K562 (cell line): ENCODE measurements at regions not wholly inside any gene's neighbourhood (a gene's known extent, or its start where the extent isn't known, plus 50 kb on each side); places are given as distances from the start of the nearest gene placed in this dataset.

ENCODE experiments used
- ATAC-seq: fragments of 200-7000 bp; cut with Tn5 transposase; 3 replicates; pipeline ENCODE4 v1.9.1; 2020; ENCODE audit warnings: moderate library complexity
- BruUV-seq: library from RNA; stranded (reverse); fragments of 400-500 nt; replicated peaks from 2 replicates; lab custom pipeline; 2021; lab: Mats Ljungman, UMichigan
- CTCF ChIA-PET: fragments of 300-600 bp; formaldehyde crosslinking; extraction: SDS; loops from one replicate; lab custom pipeline; 2021; ENCODE audit warnings: low intra/inter-chr PET ratio; lab: Yijun Ruan, JAX
- POLR2A ChIA-PET: fragments of 300-600, 350-650 bp; sonication (Branson Sonifier 250); formaldehyde crosslinking; extraction: SDS; loops from one replicate; lab custom pipeline; 2021; ENCODE audit warnings: antibody characterized with exemption, inconsistent platforms; lab: Yijun Ruan, JAX
- DNase-seq, 4 experiments: peaks; one replicate each; pipeline versions ENCODE4 v3.0.0 to v3.0.0-alpha.2; 2011 to 2018; ENCODE audit warnings: low spot score in 3 of 4, mixed read lengths in 3 of 4; ENCODE audit errors: extremely low read depth in 1 of 4
- FAIRE-seq: peaks from 2 replicates; lab custom pipeline; 2011; peaks lifted over from hg19 to GRCh38; lab: Jason Lieb, UNC
- H2AFZ ChIP-seq: 2 replicates; pipeline ENCODE4 v1.6.0; 2011; ENCODE audit warnings: low read depth, low read length, control low read depth, inconsistent platforms
- H3K27ac ChIP-seq: fragments of 200-600 bp; 3 replicates; pipeline ENCODE4 v1.8.0; 2011; ENCODE audit warnings: low read depth, mild to moderate bottlenecking, control low read depth, inconsistent platforms, low read length, moderate library complexity, mixed read lengths; ENCODE audit errors: extremely low read depth
- H3K27me3 ChIP-seq, 2 experiments: fragments of 300-600 bp in 1 of 2; 2 replicates in 1 of 2; 3 replicates in 1 of 2; pipeline versions ENCODE4 v1.6.0 to v1.8.0; 2011; ENCODE audit warnings: inconsistent platforms in 2 of 2, low read length in 2 of 2, mild to moderate bottlenecking in 1 of 2, mixed read lengths in 1 of 2, moderate library complexity in 1 of 2; ENCODE audit not compliant: control insufficient read depth in 2 of 2, insufficient read depth in 2 of 2
- H3K36me3 ChIP-seq: fragments of 300-600 bp; 3 replicates; pipeline ENCODE4 v1.8.0; 2011; ENCODE audit warnings: mild to moderate bottlenecking, low read length, inconsistent platforms; ENCODE audit not compliant: control insufficient read depth, insufficient read depth
- H3K4me1 ChIP-seq, 2 experiments: fragments of 200-600 bp in 1 of 2; replicated peaks in 1 of 2; 2 replicates in 1 of 2; 3 replicates in 1 of 2; pipeline versions ENCODE4 v1.5.1 to v1.8.0; 2011; ENCODE audit warnings: inconsistent platforms in 2 of 2, low read length in 2 of 2, mild to moderate bottlenecking in 1 of 2, mixed read lengths in 1 of 2, moderate library complexity in 1 of 2; ENCODE audit not compliant: control insufficient read depth in 2 of 2, insufficient read depth in 2 of 2
- H3K4me2 ChIP-seq: 2 replicates; pipeline ENCODE4 v1.6.1; 2011; ENCODE audit warnings: low read length, control low read depth, inconsistent platforms, mixed read lengths; ENCODE audit not compliant: insufficient read depth
- H3K4me3 ChIP-seq: fragments of 200-600 bp; sonication (generic), shearing (Covaris generic); 2 replicates; pipeline ENCODE4 v1.5.1; 2016; ENCODE audit warnings: control low read depth, inconsistent platforms
- H3K79me2 ChIP-seq: fragments of 200-600 bp; 3 replicates; pipeline ENCODE4 v1.8.0; 2011; ENCODE audit warnings: low read length, inconsistent platforms; ENCODE audit not compliant: control insufficient read depth, insufficient read depth
- H3K9ac ChIP-seq, 2 experiments: 2 replicates each; pipeline versions ENCODE4 v1.6.0 to v1.6.1; 2011; ENCODE audit warnings: low read depth in 2 of 2, low read length in 2 of 2, control low read depth in 1 of 2, inconsistent platforms in 1 of 2, mild to moderate bottlenecking in 1 of 2, mixed read lengths in 1 of 2; ENCODE audit not compliant: insufficient read depth in 1 of 2
- H3K9me1 ChIP-seq: one replicate; pipeline ENCODE4 v1.6.0; 2011; ENCODE audit warnings: inconsistent platforms, mild to moderate bottlenecking, low read length, moderate library complexity; ENCODE audit not compliant: control insufficient read depth, insufficient read depth
- H3K9me3 ChIP-seq: replicated peaks from 2 replicates; pipeline ENCODE4 v1.5.1; 2011; ENCODE audit warnings: low read depth, low read length, inconsistent platforms; ENCODE audit not compliant: control insufficient read depth, insufficient read depth
- H4K20me1 ChIP-seq: replicated peaks from 2 replicates; pipeline ENCODE4 v1.6.1; 2011; ENCODE audit warnings: low read length, inconsistent platforms, mixed read lengths; ENCODE audit not compliant: control insufficient read depth, insufficient read depth
- ARNT ChIP-seq, 2 experiments: fragments of 450-650 bp; IDR thresholded peaks; 2 replicates each; pipeline ENCODE4 v1.6.1; 2016; ENCODE audit warnings: mild to moderate bottlenecking in 1 of 2
- CAMTA2 ChIP-seq: fragments of 250-450 bp; sonication (Bioruptor Pico); conservative IDR thresholded peaks from 2 replicates; pipeline ENCODE4 v1.5.1; 2022
- E2F5 ChIP-seq: sonication (generic); formaldehyde crosslinking; IDR thresholded peaks from 2 replicates; pipeline ENCODE4 v1.8.0; 2022; ENCODE audit warnings: mild to moderate bottlenecking, missing genetic modification reagents
- EWSR1 ChIP-seq: fragments of 450-650 bp; IDR thresholded peaks from 2 replicates; pipeline ENCODE4 v1.6.1; 2018; ENCODE audit warnings: borderline replicate concordance, mild to moderate bottlenecking, low read depth, moderate library complexity; ENCODE audit not compliant: partially characterized antibody
- EZH2 ChIP-seq: IDR thresholded peaks from 2 replicates; pipeline ENCODE4 v1.6.1; 2012; ENCODE audit warnings: low read depth, mild to moderate bottlenecking, inconsistent platforms, low read length, borderline replicate concordance
- FOXA3 ChIP-seq, 2 experiments: fragments of 450-650 bp in 1 of 2; sonication (generic) in 1 of 2; formaldehyde crosslinking; IDR thresholded peaks in 1 of 2; conservative IDR thresholded peaks in 1 of 2; 2 replicates each; pipeline versions ENCODE4 v1.4.0 to v1.8.0; 2020 to 2022; ENCODE audit warnings: mild to moderate bottlenecking in 2 of 2, missing genetic modification reagents in 1 of 2
- GTF2B ChIP-seq: IDR thresholded peaks from 2 replicates; pipeline ENCODE4 v1.6.1; 2011; ENCODE audit not compliant: insufficient read length; ENCODE audit errors: extremely low read depth
- MEIS2 ChIP-seq: fragments of 450-650 bp; IDR thresholded peaks from 2 replicates; pipeline ENCODE4 v1.6.1; 2014; ENCODE audit warnings: mild to moderate bottlenecking; ENCODE audit not compliant: partially characterized antibody
- PURB ChIP-seq: sonication (generic); formaldehyde crosslinking; IDR thresholded peaks from 2 replicates; pipeline ENCODE4 v1.9.0; 2021; ENCODE audit warnings: low read depth, mild to moderate bottlenecking, missing genetic modification reagents
- REST ChIP-seq, 2 experiments: fragments of 450-650 bp; formaldehyde crosslinking in 1 of 2; IDR thresholded peaks; 2 replicates each; pipeline versions ENCODE4 v1.4.0 to v1.6.1; 2014 to 2020; ENCODE audit warnings: mild to moderate bottlenecking in 2 of 2, borderline replicate concordance in 1 of 2, low read depth in 1 of 2
- SAFB ChIP-seq: fragments of 200-400 bp; formaldehyde crosslinking; IDR thresholded peaks from 2 replicates; pipeline ENCODE4 v1.6.1; 2017; ENCODE audit warnings: low read depth, low read length, borderline replicate concordance
- TCF15 ChIP-seq: fragments of 250-450 bp; sonication (Bioruptor Pico); IDR thresholded peaks from 2 replicates; pipeline ENCODE4 v1.8.0; 2022; ENCODE audit warnings: moderate library complexity, mild to moderate bottlenecking, inconsistent platforms
- WGBS: fragments of 100-300 bp; shearing (Covaris generic); methylation state at CpG from one replicate; pipeline ENCODE4 v1.1.6; 2016; ENCODE audit warnings: low coverage, mixed read lengths; ENCODE audit not compliant: insufficient coverage; ENCODE audit errors: missing lambda C conversion rate; 5-methylcytosine and 5-hydroxymethylcytosine counted together
- in situ Hi-C: fragments of 300-500 bp; cut with MboI; formaldehyde crosslinking; loops from 4 replicates; pipeline ENCODE4 v1.15.0; 2018; ENCODE audit warnings: inconsistent platforms, mixed read lengths
- intact Hi-C: fragments of 100-400 bp; cut with micrococcal nuclease; formaldehyde crosslinking; loops from 2 replicates; pipeline ENCODE4 v1.14.2; 2022

- Histone ChIP-seq H2AFZ (no peak overlapping the region), H3K27me3 (no peaks in the 10 kb centered on the region), H3K9me1 (no peaks in the 10 kb centered on the region), H3K36me3 (no peaks in the 10 kb centered on the region), H4K20me1 (no peaks in the 10 kb centered on the region), H3K27ac (no peak overlapping the region), H3K4me3 (no peak overlapping the region), H3K9me3 (no peaks in the 10 kb centered on the region), H3K9ac (no peak overlapping the region), H3K4me1 (no peaks in the 10 kb centered on the region), H3K79me2 (no peaks in the 10 kb centered on the region), H3K4me2 (no peak overlapping the region)
- CTCF ChIA-PET = no interaction called here
- WGBS = 8% methylated on average over 3 of the region's 3 CpGs
- in situ Hi-C loops = no loop called here
- POLR2A ChIA-PET = no interaction called here
- ATAC-seq (no peak), FAIRE-seq (no peak), DNase-seq (no peak)
- no TSS peak for BruUV-seq
- intact Hi-C loops = loop anchor here (5.0 kb wide), 1 partner anchor 733 kb away; no protein-coding TSS in a partner anchor
- TF ChIP-seq FOXA3 (CRISPR knock-in tag; conservative IDR thresholded peaks at IDR 0.05 in 1 of 2, IDR thresholded peaks at IDR 0.05 in 1 of 2) (no peak), GTF2B (no peak), EZH2 (no peak), MEIS2 (no peak), ARNT (IDR thresholded peaks at IDR 0.05) (no peak), E2F5 (no peak), SAFB (no peak), TCF15 (CRISPR knock-in tag) (no peak), CAMTA2 (CRISPR knock-in tag) (no peak), REST (IDR thresholded peaks at IDR 0.05; ENCODE audit: borderline replicate concordance) (no peak), REST (CRISPR knock-in tag; IDR thresholded peaks at IDR 0.05; ENCODE audit: low read depth) (no peak), EWSR1 (no peak), PURB (CRISPR knock-in tag) (no peak)
Measured at GRCh38 chr7:113285411-113285810, 167.1 kb upstream of the SMIM30 start.
